ENCODE measurements at regions not wholly inside any gene's neighbourhood (a gene's known extent, or its start where the extent isn't known, plus 50 kb on each side); places are given as distances from the start of the nearest gene placed in this dataset.

GRCh38 chr3:115450036-115450435 lies 173.3 kb upstream of the GAP43 start:
- no peak for TF ChIP-seq CTCF (conservative IDR thresholded peaks at IDR 0.05; ENCODE audit: low read depth)
- H3K27ac ChIP-seq, result no peak overlapping the region
- CTCF ChIA-PET, result no interaction called here
- POLR2A ChIA-PET (ENCODE audit: low non-redundant PET), result no interaction called here
- no peak for DNase-seq (ENCODE audit: low spot score)

GRCh38 chr3:115464036-115464435 lies 159.3 kb upstream of the GAP43 start:
- ChIA-PET POLR2A (ENCODE audit: low non-redundant PET) (no interaction called here), CTCF (interaction anchor here (0.6 kb wide), 1 partner anchor 21 kb away, joined by 3 read pairs; no protein-coding TSS in a partner anchor)
- H3K27ac ChIP-seq, result no peak overlapping the region
- no peak for TF ChIP-seq CTCF (conservative IDR thresholded peaks at IDR 0.05; ENCODE audit: low read depth)
- no peak for DNase-seq (ENCODE audit: low spot score)

- TF ChIP-seq CTCF (conservative IDR thresholded peaks at IDR 0.05; ENCODE audit: low read depth), result no peak
- POLR2A ChIA-PET (ENCODE audit: low non-redundant PET), result no interaction called here
- no peak for DNase-seq (ENCODE audit: low spot score)
- H3K27ac ChIP-seq, result no peak overlapping the region
- CTCF ChIA-PET, result interaction anchor here (0.5 kb wide), 1 partner anchor 432 kb away, joined by 4 read pairs; no protein-coding TSS in a partner anchor
These were observed 153.7 kb upstream of the GAP43 start for GRCh38 chr3:115469649-115470048.

GRCh38 chr3:115470254-115470653 lies 153.1 kb upstream of the GAP43 start:
- ChIA-PET POLR2A (ENCODE audit: low non-redundant PET) (no interaction called here), CTCF (no interaction called here)
- DNase-seq (ENCODE audit: low spot score), result no peak
- no peak overlapping the region for H3K27ac ChIP-seq
- TF ChIP-seq CTCF (conservative IDR thresholded peaks at IDR 0.05; ENCODE audit: low read depth), result no peak

GRCh38 chr3:115475178-115476041 lies 147.9 kb upstream of the GAP43 start:
- no peak overlapping the region for H3K27ac ChIP-seq
- CTCF ChIA-PET, result interaction anchor here (0.7 kb wide), 1 partner anchor 183 kb away, joined by 3 read pairs; no protein-coding TSS in a partner anchor
- POLR2A ChIA-PET (ENCODE audit: low non-redundant PET), result no interaction called here
- DNase-seq (ENCODE audit: low spot score), result no peak
- no peak for TF ChIP-seq CTCF (conservative IDR thresholded peaks at IDR 0.05; ENCODE audit: low read depth)

GRCh38 chr3:115476472-115476871 lies 146.8 kb upstream of the GAP43 start:
- CTCF ChIA-PET, result no interaction called here
- TF ChIP-seq CTCF (conservative IDR thresholded peaks at IDR 0.05; ENCODE audit: low read depth), result no peak
- no peak overlapping the region for H3K27ac ChIP-seq
- DNase-seq (ENCODE audit: low spot score), result no peak
- POLR2A ChIA-PET (ENCODE audit: low non-redundant PET), result no interaction called here

All from RWPE1 (cell line).